ENCODE measurements at regions not wholly inside any gene's neighbourhood (a gene's known extent, or its start where the extent isn't known, plus 50 kb on each side); places are given as distances from the start of the nearest gene placed in this dataset.

DNA sequence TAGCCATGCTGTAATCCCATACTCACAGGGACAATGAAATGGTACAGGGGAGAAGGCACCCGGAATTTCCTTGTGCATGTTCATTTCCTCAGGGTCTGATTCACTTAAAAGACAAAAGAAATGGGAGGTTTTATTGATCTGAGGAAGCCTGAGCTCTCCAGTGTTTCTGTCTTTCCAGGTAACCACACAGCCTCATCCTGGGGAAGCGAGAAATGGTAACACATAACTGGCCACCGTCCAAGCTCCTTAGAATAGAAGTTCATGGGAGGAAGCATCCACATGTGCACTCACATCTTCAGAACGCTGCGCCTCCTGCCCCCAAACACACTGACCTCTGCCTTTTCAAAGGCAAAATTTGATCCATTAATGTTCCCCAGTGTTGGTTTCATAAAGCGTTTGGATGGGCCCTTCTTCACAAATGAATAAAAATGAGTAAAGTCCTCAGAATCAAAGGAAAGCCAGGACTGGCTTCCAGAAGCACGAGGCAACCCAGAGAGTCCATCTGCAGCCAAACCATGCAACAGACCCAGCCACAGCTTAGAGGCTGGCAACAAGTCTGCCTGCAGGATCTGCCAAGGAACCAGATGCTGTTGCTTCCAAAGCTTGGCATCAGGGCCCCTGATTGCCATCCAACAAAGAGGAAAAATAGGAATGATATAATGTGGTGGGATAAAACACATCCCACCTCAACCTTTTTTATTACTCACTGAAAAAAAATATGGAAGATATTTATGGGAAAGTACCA lies 120.3 kb downstream of the ZBTB18 start:
- TF ChIP-seq, protein P1, sequence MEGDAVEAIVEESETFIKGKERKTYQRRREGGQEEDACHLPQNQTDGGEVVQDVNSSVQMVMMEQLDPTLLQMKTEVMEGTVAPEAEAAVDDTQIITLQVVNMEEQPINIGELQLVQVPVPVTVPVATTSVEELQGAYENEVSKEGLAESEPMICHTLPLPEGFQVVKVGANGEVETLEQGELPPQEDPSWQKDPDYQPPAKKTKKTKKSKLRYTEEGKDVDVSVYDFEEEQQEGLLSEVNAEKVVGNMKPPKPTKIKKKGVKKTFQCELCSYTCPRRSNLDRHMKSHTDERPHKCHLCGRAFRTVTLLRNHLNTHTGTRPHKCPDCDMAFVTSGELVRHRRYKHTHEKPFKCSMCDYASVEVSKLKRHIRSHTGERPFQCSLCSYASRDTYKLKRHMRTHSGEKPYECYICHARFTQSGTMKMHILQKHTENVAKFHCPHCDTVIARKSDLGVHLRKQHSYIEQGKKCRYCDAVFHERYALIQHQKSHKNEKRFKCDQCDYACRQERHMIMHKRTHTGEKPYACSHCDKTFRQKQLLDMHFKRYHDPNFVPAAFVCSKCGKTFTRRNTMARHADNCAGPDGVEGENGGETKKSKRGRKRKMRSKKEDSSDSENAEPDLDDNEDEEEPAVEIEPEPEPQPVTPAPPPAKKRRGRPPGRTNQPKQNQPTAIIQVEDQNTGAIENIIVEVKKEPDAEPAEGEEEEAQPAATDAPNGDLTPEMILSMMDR (IDR thresholded peaks at IDR 0.05), result no peak
- Histone ChIP-seq H3K4me3 (ENCODE audit: low read depth, low read length) (no peak overlapping the region), H3K27me3 (ENCODE audit: control insufficient read depth, insufficient read depth, low read length) (no peaks in the 10 kb centered on the region), H3K79me2 (no peaks in the 10 kb centered on the region), H2AFZ (no peak overlapping the region), H3K9me3 (ENCODE audit: control insufficient read depth, low read length) (no peaks in the 10 kb centered on the region), H3K4me1 (no peaks in the 10 kb centered on the region), H3K36me3 (ENCODE audit: control insufficient read depth, insufficient read depth, low read length) (no peaks in the 10 kb centered on the region), H3K4me2 (ENCODE audit: low read length) (no peak overlapping the region), H3K9ac (no peak overlapping the region), H3K27ac (no peak overlapping the region)

DNA sequence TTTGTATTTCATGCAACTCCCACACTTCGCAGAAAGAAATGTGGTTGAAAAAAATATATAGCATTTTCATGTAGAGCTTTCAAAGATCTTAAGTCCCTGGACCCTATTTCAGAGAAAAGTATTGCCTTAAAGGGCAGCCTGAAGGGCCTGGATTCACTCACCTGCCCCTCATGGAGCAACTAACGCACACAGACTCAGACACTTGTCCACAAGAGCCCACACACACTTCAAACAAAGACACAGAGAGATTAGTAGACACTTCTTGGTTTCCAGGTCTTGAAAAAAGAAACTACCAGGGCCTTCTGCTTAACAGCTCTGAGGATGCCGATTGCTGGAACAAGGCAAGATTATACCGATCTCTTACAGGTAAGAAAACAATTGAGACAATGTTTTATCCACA lies 122.2 kb downstream of the ZBTB18 start:
- Histone ChIP-seq H3K79me2 (no peaks in the 10 kb centered on the region), H2AFZ (no peak overlapping the region), H3K9me3 (ENCODE audit: control insufficient read depth, low read length) (no peaks in the 10 kb centered on the region), H3K27me3 (ENCODE audit: control insufficient read depth, insufficient read depth, low read length) (no peaks in the 10 kb centered on the region), H3K9ac (no peak overlapping the region), H3K36me3 (ENCODE audit: control insufficient read depth, insufficient read depth, low read length) (no peaks in the 10 kb centered on the region), H3K4me2 (ENCODE audit: low read length) (no peak overlapping the region), H3K4me3 (ENCODE audit: low read depth, low read length) (no peak overlapping the region), H3K27ac (no peak overlapping the region), H3K4me1 (no peaks in the 10 kb centered on the region)
- TF ChIP-seq, protein P1 (IDR thresholded peaks at IDR 0.05), result no peak

DNA sequence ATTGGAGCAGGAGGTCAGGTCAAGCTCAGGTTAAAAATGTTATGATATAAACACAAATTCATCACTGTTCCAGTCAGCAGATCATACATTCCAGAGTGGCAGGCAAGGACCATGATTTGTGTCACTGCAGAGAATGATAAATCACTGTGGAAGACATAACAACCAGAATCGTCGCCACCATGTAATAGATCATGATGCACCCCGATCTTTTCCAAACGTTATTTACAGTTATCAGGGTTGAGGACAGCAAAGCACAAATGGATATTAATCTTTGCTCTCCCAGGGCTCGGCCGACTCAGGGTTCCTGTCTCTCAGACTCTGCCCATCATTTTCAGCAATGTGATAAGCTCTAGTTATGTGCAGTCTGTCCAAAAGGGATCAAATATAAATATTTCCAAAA lies 122.7 kb downstream of the ZBTB18 start:
- no peaks in the 10 kb centered on the region for H3K36me3 ChIP-seq (ENCODE audit: control insufficient read depth, insufficient read depth, low read length)
- H3K4me3 ChIP-seq (ENCODE audit: low read depth, low read length), result no peak overlapping the region
- no peak overlapping the region for H3K9ac ChIP-seq
- no peak overlapping the region for H3K4me2 ChIP-seq (ENCODE audit: low read length)
- TF ChIP-seq, protein P1 (IDR thresholded peaks at IDR 0.05), result no peak
- no peaks in the 10 kb centered on the region for H3K79me2 ChIP-seq
- H3K4me1 ChIP-seq, result no peaks in the 10 kb centered on the region
- no peak overlapping the region for H3K27ac ChIP-seq
- no peaks in the 10 kb centered on the region for H3K9me3 ChIP-seq (ENCODE audit: control insufficient read depth, low read length)
- H2AFZ ChIP-seq, result no peak overlapping the region
- H3K27me3 ChIP-seq (ENCODE audit: control insufficient read depth, insufficient read depth, low read length), result no peaks in the 10 kb centered on the region

DNA sequence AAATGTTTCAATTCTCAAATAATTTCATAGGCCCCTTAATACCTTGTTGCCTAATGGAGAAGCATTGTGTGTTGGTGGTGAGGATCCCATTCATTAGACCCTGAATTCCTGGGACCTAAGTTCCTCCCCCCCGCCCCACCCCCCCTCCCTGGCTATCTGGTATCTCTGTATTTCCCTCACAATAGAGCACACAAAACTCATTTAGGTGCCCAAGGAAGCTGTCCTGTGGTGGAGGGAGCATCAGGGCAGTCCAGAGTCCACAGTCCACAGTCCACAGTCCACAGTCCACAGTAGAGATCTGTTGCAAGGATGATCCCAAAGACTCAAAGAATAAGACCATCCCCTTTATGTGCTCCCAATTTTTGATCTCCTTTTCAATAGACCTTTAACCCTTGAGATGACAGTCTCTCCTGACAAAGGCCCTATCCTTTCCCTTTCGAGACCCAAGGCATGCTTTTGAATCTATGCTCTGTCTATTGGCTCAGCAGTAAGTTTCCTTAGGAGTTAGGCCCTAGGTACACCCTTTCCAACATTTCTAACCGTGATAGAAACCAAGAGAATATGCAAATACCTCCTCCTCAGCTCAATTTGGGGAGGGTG lies 123.9 kb downstream of the ZBTB18 start:
- H3K27me3 ChIP-seq (ENCODE audit: control insufficient read depth, insufficient read depth, low read length), result no peaks in the 10 kb centered on the region
- no peaks in the 10 kb centered on the region for H3K9me3 ChIP-seq (ENCODE audit: control insufficient read depth, low read length)
- TF ChIP-seq, protein P1 (IDR thresholded peaks at IDR 0.05), result no peak
- H3K36me3 ChIP-seq (ENCODE audit: control insufficient read depth, insufficient read depth, low read length), result no peaks in the 10 kb centered on the region
- H3K4me1 ChIP-seq, result no peaks in the 10 kb centered on the region
- H3K79me2 ChIP-seq, result no peaks in the 10 kb centered on the region
- no peak overlapping the region for H3K4me2 ChIP-seq (ENCODE audit: low read length)
- no peak overlapping the region for H3K9ac ChIP-seq
- H3K27ac ChIP-seq, result no peak overlapping the region
- no peak overlapping the region for H3K4me3 ChIP-seq (ENCODE audit: low read depth, low read length)
- no peak overlapping the region for H2AFZ ChIP-seq

DNA sequence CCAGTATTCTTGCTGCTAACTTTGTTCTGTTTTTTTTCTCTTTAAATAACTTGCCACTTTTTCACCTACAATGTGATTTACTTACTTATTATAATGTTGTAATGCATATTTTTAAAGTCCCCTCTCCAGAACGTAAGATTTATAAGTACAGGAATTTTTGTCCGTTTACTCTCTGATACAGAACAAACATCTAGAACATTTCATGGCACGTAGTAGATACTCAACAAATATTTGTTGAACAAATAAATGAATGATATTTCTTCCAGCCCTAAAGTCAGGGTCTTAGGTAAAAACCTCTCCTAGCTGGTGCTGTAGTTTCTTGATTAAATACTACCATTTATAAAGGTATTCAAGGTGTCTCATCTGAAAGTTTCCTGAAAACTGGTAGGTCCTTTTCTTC lies 125.1 kb downstream of the ZBTB18 start:
- Histone ChIP-seq H3K9ac (no peak overlapping the region), H3K9me3 (ENCODE audit: control insufficient read depth, low read length) (no peaks in the 10 kb centered on the region), H3K79me2 (no peaks in the 10 kb centered on the region), H3K4me1 (no peaks in the 10 kb centered on the region), H3K27me3 (ENCODE audit: control insufficient read depth, insufficient read depth, low read length) (no peaks in the 10 kb centered on the region), H3K27ac (no peak overlapping the region), H3K4me3 (ENCODE audit: low read depth, low read length) (no peak overlapping the region), H3K36me3 (ENCODE audit: control insufficient read depth, insufficient read depth, low read length) (no peaks in the 10 kb centered on the region), H2AFZ (no peak overlapping the region), H3K4me2 (ENCODE audit: low read length) (no peak overlapping the region)
- TF ChIP-seq, protein P1 (IDR thresholded peaks at IDR 0.05), result no peak
